Sigmoid colon (tissue), 4 donors: ENCODE measurements at regions not wholly inside any gene's neighbourhood (a gene's known extent, or its start where the extent isn't known, plus 50 kb on each side); places are given as distances from the start of the nearest gene placed in this dataset.

Experiments
- EP300 ChIP-seq, 4 donors: sonication (generic); formaldehyde crosslinking; IDR thresholded peaks; one replicate each; pipeline ENCODE4 v1.6.1; 2017; ENCODE audit warnings: antibody characterized with exemption in 4 of 4
- TF ChIP-seq, protein P1 (sequence below), 4 experiments: fragments of 450-650 bp in 3 of 4; fragments of 200-600 bp in 1 of 4; IDR thresholded peaks; one replicate each; pipeline ENCODE4 v1.5.1; 2016 to 2019; ENCODE audit warnings: antibody characterized with exemption in 4 of 4, mild to moderate bottlenecking in 3 of 4, moderate library complexity in 2 of 4

DNA sequence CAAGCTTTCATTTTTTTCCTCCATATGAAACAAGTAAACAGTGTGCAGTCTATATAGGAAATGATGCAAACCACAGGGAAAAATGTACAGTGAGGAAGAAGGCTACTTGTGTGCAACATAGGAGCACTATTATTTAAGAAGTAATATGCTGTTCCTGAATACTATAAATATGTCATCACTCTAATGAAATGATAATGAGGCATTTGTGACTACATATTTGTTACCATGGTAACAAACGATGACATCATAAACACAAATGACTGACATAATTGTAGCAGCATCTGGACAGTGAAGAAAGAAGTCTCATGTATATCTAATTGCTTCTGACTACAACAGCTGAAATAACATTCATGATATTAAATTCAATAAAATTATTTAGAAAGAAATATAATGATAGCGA, 164.8 kb downstream of the C7orf25 start:
- no peak for TF ChIP-seq EP300 (IDR thresholded peaks at IDR 0.05)
- TF ChIP-seq, protein P1, sequence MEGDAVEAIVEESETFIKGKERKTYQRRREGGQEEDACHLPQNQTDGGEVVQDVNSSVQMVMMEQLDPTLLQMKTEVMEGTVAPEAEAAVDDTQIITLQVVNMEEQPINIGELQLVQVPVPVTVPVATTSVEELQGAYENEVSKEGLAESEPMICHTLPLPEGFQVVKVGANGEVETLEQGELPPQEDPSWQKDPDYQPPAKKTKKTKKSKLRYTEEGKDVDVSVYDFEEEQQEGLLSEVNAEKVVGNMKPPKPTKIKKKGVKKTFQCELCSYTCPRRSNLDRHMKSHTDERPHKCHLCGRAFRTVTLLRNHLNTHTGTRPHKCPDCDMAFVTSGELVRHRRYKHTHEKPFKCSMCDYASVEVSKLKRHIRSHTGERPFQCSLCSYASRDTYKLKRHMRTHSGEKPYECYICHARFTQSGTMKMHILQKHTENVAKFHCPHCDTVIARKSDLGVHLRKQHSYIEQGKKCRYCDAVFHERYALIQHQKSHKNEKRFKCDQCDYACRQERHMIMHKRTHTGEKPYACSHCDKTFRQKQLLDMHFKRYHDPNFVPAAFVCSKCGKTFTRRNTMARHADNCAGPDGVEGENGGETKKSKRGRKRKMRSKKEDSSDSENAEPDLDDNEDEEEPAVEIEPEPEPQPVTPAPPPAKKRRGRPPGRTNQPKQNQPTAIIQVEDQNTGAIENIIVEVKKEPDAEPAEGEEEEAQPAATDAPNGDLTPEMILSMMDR (IDR thresholded peaks at IDR 0.05): no peak
